Esophagus (tissue), 2 donors: ENCODE measurements at regions not wholly inside any gene's neighbourhood (a gene's known extent, or its start where the extent isn't known, plus 50 kb on each side); places are given as distances from the start of the nearest gene placed in this dataset.
"Not testable (repeated sequence)": the region's sequence is repeated elsewhere in the genome, so short reads cannot be mapped to it uniquely, and the experiment has no call there.

ENCODE experiments used
- H3K27ac ChIP-seq, 2 donors: one replicate each; pipeline ENCODE4 v1.5.1; 2013; ENCODE audit warnings: low read depth in 2 of 2, mild to moderate bottlenecking in 2 of 2, inconsistent platforms in 1 of 2, low read length in 1 of 2, moderate library complexity in 1 of 2
- H3K27me3 ChIP-seq, 2 donors: one replicate each; pipeline ENCODE4 v1.6.1; 2013; ENCODE audit warnings: low read length in 2 of 2, control low read depth in 1 of 2, mild to moderate bottlenecking in 1 of 2; ENCODE audit not compliant: insufficient read depth in 2 of 2, control insufficient read depth in 1 of 2
- H3K36me3 ChIP-seq, 2 donors: one replicate each; pipeline ENCODE4 v1.6.1; 2013; ENCODE audit warnings: low read length in 1 of 2; ENCODE audit not compliant: control insufficient read depth in 2 of 2, insufficient read depth in 2 of 2
- H3K4me1 ChIP-seq, 2 donors: one replicate each; pipeline ENCODE4 v1.6.1; 2013; ENCODE audit warnings: low read length in 1 of 2; ENCODE audit not compliant: control insufficient read depth in 2 of 2, insufficient read depth in 2 of 2
- H3K4me3 ChIP-seq, 2 donors: one replicate each; pipeline ENCODE4 v1.5.1; 2013; ENCODE audit warnings: low read length in 2 of 2, mild to moderate bottlenecking in 2 of 2, low read depth in 1 of 2, moderate library complexity in 1 of 2
- H3K9me3 ChIP-seq, 2 donors: one replicate each; pipeline ENCODE4 v1.6.1; 2013; ENCODE audit warnings: mild to moderate bottlenecking in 2 of 2, low read depth in 1 of 2, low read length in 1 of 2, moderate library complexity in 1 of 2; ENCODE audit not compliant: control insufficient read depth in 2 of 2, insufficient read depth in 1 of 2
- WGBS, 2 donors: extraction: QIAGEN DNeasy Blood & Tissue Kit; methylation state at CpG; one replicate each; pipeline ENCODE4 v1.1.7; 2013; 5-methylcytosine and 5-hydroxymethylcytosine counted together
- donor health status: healthy with polysubstance abuse.
- donor health status: Bipolar disorder and iron deficiency.

GRCh38 chr13:105679838-105680237 lies 855.6 kb downstream of the EFNB2 start:
- no peak overlapping the region for H3K4me3 ChIP-seq
- H3K27ac ChIP-seq, result no peak overlapping the region
- H3K9me3 ChIP-seq, result no peaks in the 10 kb centered on the region
- WGBS, 2 donors, result 86 to 87% methylated on average over 4 of the region's 4 CpGs
- H3K36me3 ChIP-seq, result no peaks in the 10 kb centered on the region
- H3K4me1 ChIP-seq, result no peaks in the 10 kb centered on the region
- H3K27me3 ChIP-seq, result no peaks in the 10 kb centered on the region

- H3K9me3 ChIP-seq, result no peaks in the 10 kb centered on the region
- no peak overlapping the region for H3K27ac ChIP-seq
- no peak overlapping the region for H3K4me3 ChIP-seq
- no peaks in the 10 kb centered on the region for H3K27me3 ChIP-seq
- H3K36me3 ChIP-seq, result no peaks in the 10 kb centered on the region
- H3K4me1 ChIP-seq, result no peaks in the 10 kb centered on the region
- WGBS, 2 donors, result 53 to 72% methylated on average over 1 of the region's 1 CpG
Observed at GRCh38 chr13:105678072-105678471, 857.4 kb downstream of the EFNB2 start.

- H3K27me3 ChIP-seq, result no peaks in the 10 kb centered on the region
- no peak overlapping the region for H3K4me3 ChIP-seq
- H3K4me1 ChIP-seq, result no peaks in the 10 kb centered on the region
- H3K27ac ChIP-seq, result no peak overlapping the region
- 76 to 78% methylated on average over 4 of the region's 4 CpGs for WGBS, 2 donors
- H3K36me3 ChIP-seq, result no peaks in the 10 kb centered on the region
- no peaks in the 10 kb centered on the region for H3K9me3 ChIP-seq
Observed at GRCh38 chr13:105672881-105673280, 862.6 kb downstream of the EFNB2 start.

- not testable (repeated sequence) for H3K9me3 ChIP-seq, H3K27me3 ChIP-seq, H3K4me1 ChIP-seq, H3K4me3 ChIP-seq, H3K36me3 ChIP-seq, H3K27ac ChIP-seq
- WGBS, 2 donors, result 91 to 92% methylated on average over 9 of the region's 9 CpGs
Observed at GRCh38 chr13:105671131-105671530, 864.3 kb downstream of the EFNB2 start.

GRCh38 chr13:105670179-105670990 lies 865.1 kb downstream of the EFNB2 start:
- Histone ChIP-seq H3K27ac (no peak overlapping the region), H3K9me3 (no peaks in the 10 kb centered on the region), H3K36me3 (no peaks in the 10 kb centered on the region), H3K27me3 (no peaks in the 10 kb centered on the region), H3K4me1 (no peaks in the 10 kb centered on the region), H3K4me3 (no peak overlapping the region)
- 75 to 84% methylated on average over 3 of the region's 3 CpGs for WGBS, 2 donors

- Histone ChIP-seq H3K4me1 (no peaks in the 10 kb centered on the region), H3K36me3 (no peaks in the 10 kb centered on the region), H3K27ac (no peak overlapping the region), H3K4me3 (no peak overlapping the region), H3K9me3 (no peaks in the 10 kb centered on the region), H3K27me3 (no peaks in the 10 kb centered on the region)
- WGBS, 2 donors, result 39 to 59% methylated on average over 1 of the region's 1 CpG
Observed at GRCh38 chr13:105665284-105665683, 870.2 kb downstream of the EFNB2 start.

GRCh38 chr13:105663182-105663581 lies 872.3 kb downstream of the EFNB2 start:
- no peak overlapping the region for H3K4me3 ChIP-seq
- H3K27ac ChIP-seq, result no peak overlapping the region
- H3K9me3 ChIP-seq, result no peaks in the 10 kb centered on the region
- no peaks in the 10 kb centered on the region for H3K36me3 ChIP-seq
- no peaks in the 10 kb centered on the region for H3K4me1 ChIP-seq
- 92 to 93% methylated on average over 5 of the region's 5 CpGs for WGBS, 2 donors
- no peaks in the 10 kb centered on the region for H3K27me3 ChIP-seq

- Histone ChIP-seq H3K9me3 (no peaks in the 10 kb centered on the region), H3K27me3 (peaks cover 0 to 2% of the 10 kb centered on the region in 2 donors), H3K4me3 (no peak overlapping the region), H3K36me3 (no peaks in the 10 kb centered on the region), H3K4me1 (no peaks in the 10 kb centered on the region), H3K27ac (no peak overlapping the region)
- 59 to 65% methylated on average over 3 of the region's 3 CpGs for WGBS, 2 donors
Observed at GRCh38 chr13:105660561-105660960, 874.9 kb downstream of the EFNB2 start.

GRCh38 chr13:105658431-105658830 lies 877.0 kb downstream of the EFNB2 start:
- no peaks in the 10 kb centered on the region for H3K9me3 ChIP-seq
- no peak overlapping the region for H3K4me3 ChIP-seq
- WGBS, 2 donors, result 88 to 91% methylated on average over 3 of the region's 3 CpGs
- no peak overlapping the region for H3K27ac ChIP-seq
- H3K4me1 ChIP-seq, result no peaks in the 10 kb centered on the region
- H3K27me3 ChIP-seq, result peaks cover 0 to 2% of the 10 kb centered on the region in 2 donors
- H3K36me3 ChIP-seq, result no peaks in the 10 kb centered on the region

- Histone ChIP-seq H3K4me1 (no peaks in the 10 kb centered on the region), H3K4me3 (no peak overlapping the region), H3K9me3 (no peaks in the 10 kb centered on the region), H3K27ac (no peak overlapping the region), H3K36me3 (no peaks in the 10 kb centered on the region), H3K27me3 (peaks cover 0 to 3% of the 10 kb centered on the region in 2 donors)
- 26 to 54% methylated on average over 2 of the region's 2 CpGs for WGBS, 2 donors
Observed at GRCh38 chr13:105655046-105655445, 880.4 kb downstream of the EFNB2 start.
